Astrocyte (in vitro differentiated cells and primary cell): ENCODE measurements at regions not wholly inside any gene's neighbourhood (a gene's known extent, or its start where the extent isn't known, plus 50 kb on each side); places are given as distances from the start of the nearest gene placed in this dataset.

Experiments used
- CTCF ChIP-seq: IDR thresholded peaks from 2 replicates; pipeline ENCODE4 v1.5.1; 2011; ENCODE audit warnings: low read depth, mild to moderate bottlenecking, inconsistent platforms, low read length, moderate library complexity; ENCODE audit not compliant: insufficient read depth
- EZH2 ChIP-seq: IDR thresholded peaks from 2 replicates; pipeline ENCODE4 v1.6.1; 2012; ENCODE audit warnings: mild to moderate bottlenecking, low read length, inconsistent platforms; ENCODE audit not compliant: insufficient read depth

- no peak for TF ChIP-seq CTCF
- TF ChIP-seq EZH2: no peak
Measured at GRCh38 chr9:129282272-129282671, 104.2 kb upstream of the IER5L start.
